A673 (cell line): ENCODE measurements at regions not wholly inside any gene's neighbourhood (a gene's known extent, or its start where the extent isn't known, plus 50 kb on each side); places are given as distances from the start of the nearest gene placed in this dataset.

Source experiments
- EZH2 ChIP-seq: fragments of 200-600 bp; sonication (generic); IDR thresholded peaks from 2 replicates; pipeline ENCODE4 v1.6.1; 2017; ENCODE audit warnings: borderline replicate concordance, low read depth, mild to moderate bottlenecking, mixed read lengths, antibody characterized with exemption, low read length; ENCODE audit not compliant: poor library complexity, severe bottlenecking
- TF ChIP-seq, protein P1 (sequence below): fragments of 300-800, 200-600 bp; sonication (generic); conservative IDR thresholded peaks from 2 replicates; pipeline ENCODE4 v1.5.1; 2017; ENCODE audit warnings: low read depth, mild to moderate bottlenecking, antibody characterized with exemption, low read length, moderate library complexity, mixed read lengths

DNA sequence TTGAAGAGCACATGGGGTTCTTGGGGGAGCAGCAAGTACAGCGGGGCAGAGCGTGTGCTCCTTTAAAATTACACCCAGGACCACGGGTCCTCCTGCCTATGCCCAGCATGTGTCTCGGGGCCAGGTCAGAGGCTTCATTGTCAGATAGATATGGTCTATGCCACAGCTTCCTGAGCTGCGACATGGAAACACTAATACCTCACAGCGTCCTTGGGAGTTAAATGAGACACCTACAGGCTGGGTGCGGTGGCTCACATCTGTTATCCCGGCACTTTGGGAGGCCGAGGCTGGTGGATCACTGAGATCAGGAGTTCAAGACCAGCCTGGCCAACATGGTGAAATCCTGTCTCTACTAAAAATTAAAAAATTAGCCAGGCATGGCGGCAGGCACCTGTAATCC, 110.8 kb upstream of the ATL2 start:
- TF ChIP-seq, protein P1, sequence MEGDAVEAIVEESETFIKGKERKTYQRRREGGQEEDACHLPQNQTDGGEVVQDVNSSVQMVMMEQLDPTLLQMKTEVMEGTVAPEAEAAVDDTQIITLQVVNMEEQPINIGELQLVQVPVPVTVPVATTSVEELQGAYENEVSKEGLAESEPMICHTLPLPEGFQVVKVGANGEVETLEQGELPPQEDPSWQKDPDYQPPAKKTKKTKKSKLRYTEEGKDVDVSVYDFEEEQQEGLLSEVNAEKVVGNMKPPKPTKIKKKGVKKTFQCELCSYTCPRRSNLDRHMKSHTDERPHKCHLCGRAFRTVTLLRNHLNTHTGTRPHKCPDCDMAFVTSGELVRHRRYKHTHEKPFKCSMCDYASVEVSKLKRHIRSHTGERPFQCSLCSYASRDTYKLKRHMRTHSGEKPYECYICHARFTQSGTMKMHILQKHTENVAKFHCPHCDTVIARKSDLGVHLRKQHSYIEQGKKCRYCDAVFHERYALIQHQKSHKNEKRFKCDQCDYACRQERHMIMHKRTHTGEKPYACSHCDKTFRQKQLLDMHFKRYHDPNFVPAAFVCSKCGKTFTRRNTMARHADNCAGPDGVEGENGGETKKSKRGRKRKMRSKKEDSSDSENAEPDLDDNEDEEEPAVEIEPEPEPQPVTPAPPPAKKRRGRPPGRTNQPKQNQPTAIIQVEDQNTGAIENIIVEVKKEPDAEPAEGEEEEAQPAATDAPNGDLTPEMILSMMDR: no peak
- no peak for TF ChIP-seq EZH2
